HCT116 (cell line): ENCODE measurements at regions not wholly inside any gene's neighbourhood (a gene's known extent, or its start where the extent isn't known, plus 50 kb on each side); places are given as distances from the start of the nearest gene placed in this dataset.

ENCODE experiments used
- ATAC-seq: fragments of 200-7000 bp; cut with Tn5 transposase; 2 replicates; pipeline ENCODE4 v1.9.1; 2020; ENCODE audit warnings: mild to moderate bottlenecking, moderate library complexity
- BruUV-seq: library from RNA; stranded (reverse); fragments of 400-500 nt; replicated peaks from 2 replicates; lab custom pipeline; 2021; lab: Mats Ljungman, UMichigan
- CTCF ChIA-PET: fragments of 300-600 bp; sonication (Branson Sonifier 250); formaldehyde crosslinking; loops from one replicate; lab custom pipeline; 2021; ENCODE audit warnings: antibody characterized with exemption; lab: Charles Lee
- POLR2A ChIA-PET: fragments of 300-600, 350-600 bp; sonication (Branson Sonifier 250); formaldehyde crosslinking; loops from one replicate; lab custom pipeline; 2021; ENCODE audit warnings: antibody characterized with exemption; lab: Charles Lee
- RAD21 ChIA-PET, 2 experiments: fragments of 300-600 bp; sonication (Branson Sonifier 250); formaldehyde crosslinking; loops; one replicate each; lab custom pipeline; 2023; ENCODE audit warnings: low total read pairs in 2 of 2; ENCODE audit not compliant: uncharacterized antibody in 2 of 2, unreplicated experiment in 2 of 2, low non-redundant PET in 1 of 2; lab: Charles Lee
- DNase-seq: peaks from one replicate; pipeline ENCODE4 v3.0.0-alpha.2; 2010; ENCODE audit warnings: low read depth, low spot score
- H2AFZ ChIP-seq: fragments of 200-600 bp; shearing (Covaris generic), sonication (generic); 2 replicates; pipeline ENCODE4 v1.6.1; 2017; ENCODE audit warnings: low read depth, mixed run types, mixed read lengths, antibody characterized with exemption, low read length; ENCODE audit not compliant: poor library complexity, severe bottlenecking
- H3K27ac ChIP-seq: 2 replicates; pipeline ENCODE4 v1.5.1; 2012; ENCODE audit warnings: low read depth, low read length
- H3K27me3 ChIP-seq: fragments of 200-600 bp; sonication (generic); 2 replicates; pipeline ENCODE4 v1.6.1; 2016; ENCODE audit warnings: mixed run types, low read length, mixed read lengths; ENCODE audit not compliant: insufficient read depth
- H3K36me3 ChIP-seq, 2 experiments: fragments of 200-500 bp in 1 of 2; fragments of 200-600 bp in 1 of 2; sonication (Bioruptor generic) in 1 of 2; sonication (generic) in 1 of 2; 2 replicates each; pipeline versions ENCODE4 v1.5.1 to v1.6.1; 2014 to 2016; ENCODE audit warnings: low read length in 2 of 2, inconsistent platforms in 1 of 2, mixed read lengths in 1 of 2, mixed run types in 1 of 2; ENCODE audit not compliant: insufficient read depth in 2 of 2, control insufficient read depth in 1 of 2
- H3K4me1 ChIP-seq, 2 experiments: fragments of 200-600 bp in 1 of 2; sonication (generic) in 1 of 2; 2 replicates each; pipeline versions ENCODE4 v1.5.1 to v1.6.1; 2012 to 2017; ENCODE audit warnings: low read length in 2 of 2, inconsistent platforms in 1 of 2, mild to moderate bottlenecking in 1 of 2, mixed read lengths in 1 of 2, mixed run types in 1 of 2, moderate library complexity in 1 of 2; ENCODE audit not compliant: insufficient read depth in 2 of 2, control insufficient read depth in 1 of 2
- H3K4me2 ChIP-seq: fragments of 200-600 bp; sonication (generic); 2 replicates; pipeline ENCODE4 v1.6.1; 2017; ENCODE audit warnings: mixed run types, low read length, mixed read lengths
- H3K4me3 ChIP-seq, 2 experiments: fragments of 200-600 bp in 1 of 2; sonication (generic) in 1 of 2; replicated peaks in 1 of 2; 2 replicates each; pipeline ENCODE4 v1.5.1; 2011 to 2016; ENCODE audit warnings: low read length in 2 of 2, control low read depth in 1 of 2, low read depth in 1 of 2, mild to moderate bottlenecking in 1 of 2, mixed read lengths in 1 of 2, mixed run types in 1 of 2
- H3K79me2 ChIP-seq: fragments of 200-600 bp; sonication (generic); 2 replicates; pipeline ENCODE4 v1.6.1; 2017; ENCODE audit warnings: mild to moderate bottlenecking, mixed run types, low read length, moderate library complexity, mixed read lengths; ENCODE audit not compliant: insufficient read depth
- H3K9ac ChIP-seq: fragments of 200-600 bp; sonication (generic); 2 replicates; pipeline ENCODE4 v1.6.1; 2016; ENCODE audit warnings: low read length, mixed read lengths
- H3K9me2 ChIP-seq: fragments of 200-600 bp; sonication (generic), shearing (Covaris generic); 2 replicates; pipeline ENCODE4 v1.6.1; 2017; ENCODE audit warnings: mixed run types, mild to moderate bottlenecking, moderate library complexity; ENCODE audit not compliant: insufficient read depth
- H3K9me3 ChIP-seq, 2 experiments: fragments of 200-500 bp in 1 of 2; fragments of 200-600 bp in 1 of 2; sonication (Bioruptor generic) in 1 of 2; sonication (generic) in 1 of 2; 2 replicates each; pipeline ENCODE4 v1.6.1; 2014 to 2017; ENCODE audit warnings: low read length in 2 of 2, mixed read lengths in 2 of 2, inconsistent platforms in 1 of 2, low read depth in 1 of 2, mild to moderate bottlenecking in 1 of 2, mixed run types in 1 of 2, moderate library complexity in 1 of 2; ENCODE audit not compliant: control insufficient read depth in 1 of 2, insufficient read depth in 1 of 2
- H4K20me1 ChIP-seq: fragments of 200-600 bp; sonication (generic), shearing (Covaris generic); 2 replicates; pipeline ENCODE4 v1.6.1; 2017; ENCODE audit warnings: mixed run types, mild to moderate bottlenecking, moderate library complexity; ENCODE audit not compliant: insufficient read depth
- ATF3 ChIP-seq: IDR thresholded peaks from 2 replicates; pipeline ENCODE4 v1.6.1; 2012
- CBX3 ChIP-seq: IDR thresholded peaks from 2 replicates; pipeline ENCODE4 v1.6.1; 2012; ENCODE audit warnings: low read depth
- CEBPB ChIP-seq: IDR thresholded peaks from 2 replicates; pipeline ENCODE4 v1.6.1; 2012; ENCODE audit warnings: low read depth
- CTCF ChIP-seq, 3 experiments: fragments of 200-600 bp in 1 of 3; sonication (generic) in 1 of 3; IDR thresholded peaks in 2 of 3; conservative IDR thresholded peaks in 1 of 3; 2 replicates each; pipeline ENCODE4 v1.5.1; 2012 to 2017; ENCODE audit warnings: low read depth in 2 of 3, low read length in 2 of 3, antibody characterized with exemption in 1 of 3, borderline replicate concordance in 1 of 3, control low read depth in 1 of 3, mild to moderate bottlenecking in 1 of 3, mixed read lengths in 1 of 3, mixed run types in 1 of 3, moderate library complexity in 1 of 3; ENCODE audit not compliant: insufficient read depth in 1 of 3
- EGR1 ChIP-seq: IDR thresholded peaks from 2 replicates; pipeline ENCODE4 v1.6.1; 2012; ENCODE audit warnings: low read depth
- ELF1 ChIP-seq: IDR thresholded peaks from 2 replicates; pipeline ENCODE4 v1.6.1; 2012; ENCODE audit warnings: low read depth, borderline replicate concordance
- EZH2 ChIP-seq: fragments of 200-600 bp; sonication (generic); IDR thresholded peaks from 2 replicates; pipeline ENCODE4 v1.6.1; 2017; ENCODE audit warnings: antibody characterized with exemption, mixed run types
- EZH2phosphoT487 ChIP-seq: fragments of 200-600 bp; IDR thresholded peaks from 2 replicates; pipeline ENCODE4 v1.6.1; 2018; ENCODE audit warnings: antibody characterized with exemption, borderline replicate concordance
- JUND ChIP-seq: IDR thresholded peaks from 2 replicates; pipeline ENCODE4 v1.6.1; 2012
- POLR2A ChIP-seq: IDR thresholded peaks from 2 replicates; pipeline ENCODE4 v1.7.0; 2011; ENCODE audit warnings: borderline replicate concordance; ENCODE audit not compliant: insufficient read depth, insufficient read length; ENCODE audit errors: extremely low read depth
- POLR2AphosphoS5 ChIP-seq: IDR thresholded peaks from 2 replicates; pipeline ENCODE4 v1.6.1; 2011; ENCODE audit warnings: mild to moderate bottlenecking, low read depth, low read length, moderate library complexity
- RAD21 ChIP-seq: IDR thresholded peaks from 2 replicates; pipeline ENCODE4 v1.6.1; 2012; ENCODE audit warnings: low read depth, mild to moderate bottlenecking
- REST ChIP-seq: IDR thresholded peaks from 2 replicates; pipeline ENCODE4 v1.6.1; 2012; ENCODE audit warnings: low read depth
- SIN3A ChIP-seq: IDR thresholded peaks from 2 replicates; pipeline ENCODE4 v1.6.1; 2012; ENCODE audit warnings: low read depth
- SP1 ChIP-seq: IDR thresholded peaks from 2 replicates; pipeline ENCODE4 v1.6.1; 2012; ENCODE audit warnings: low read depth
- SRF ChIP-seq: IDR thresholded peaks from 2 replicates; pipeline ENCODE4 v1.6.1; 2012; ENCODE audit warnings: low read depth
- TCF7L2 ChIP-seq: IDR thresholded peaks from 2 replicates; pipeline ENCODE4 v1.7.0; 2011; ENCODE audit warnings: borderline replicate concordance, inconsistent platforms; ENCODE audit not compliant: insufficient read depth, insufficient read length; ENCODE audit errors: extremely low read depth
- YY1 ChIP-seq: IDR thresholded peaks from 2 replicates; pipeline ENCODE4 v1.6.1; 2011; ENCODE audit warnings: low read length, low read depth, moderate library complexity, mild to moderate bottlenecking; ENCODE audit not compliant: insufficient replicate concordance; ENCODE audit errors: extremely low read depth
- ZFX ChIP-seq: fragments of 450-650 bp; IDR thresholded peaks from 2 replicates; pipeline ENCODE4 v1.6.1; 2017
- ZNF274 ChIP-seq: fragments of 200-500 bp; sonication (Bioruptor generic); IDR thresholded peaks from 2 replicates; pipeline ENCODE4 v1.6.1; 2014; ENCODE audit warnings: mild to moderate bottlenecking, low read depth, low read length, inconsistent platforms
- intact Hi-C: fragments of 100-400 bp; cut with micrococcal nuclease; formaldehyde crosslinking; loops from 2 replicates; pipeline ENCODE4 v1.10.0; 2022

GRCh38 chrX:1009771-1010170, 202.7 kb downstream of the CRLF2 start:
- Histone ChIP-seq H3K9me3 (no peaks in the 10 kb centered on the region), H3K9me2 (no peaks in the 10 kb centered on the region), H3K4me1 (no peaks in the 10 kb centered on the region), H3K27ac (no peak overlapping the region), H3K9ac (no peak overlapping the region), H3K36me3 (no peaks in the 10 kb centered on the region), H3K79me2 (no peaks in the 10 kb centered on the region), H4K20me1 (no peaks in the 10 kb centered on the region), H3K27me3 (no peaks in the 10 kb centered on the region), H2AFZ (no peak overlapping the region), H3K4me2 (no peak overlapping the region), H3K4me3 (no peak overlapping the region)
- ChIA-PET RAD21 (no interaction called here), POLR2A (no interaction called here), CTCF (no interaction called here)
- intact Hi-C loops: no loop called here
- ATAC-seq (no peak), DNase-seq (no peak)
- no TSS peak for BruUV-seq
- TF ChIP-seq ZFX (no peak), EZH2 (no peak), POLR2AphosphoS5 (no peak), EGR1 (no peak), JUND (no peak), SP1 (no peak), ZNF274 (no peak), CBX3 (no peak), YY1 (no peak), ATF3 (no peak), SRF (no peak), TCF7L2 (no peak), EZH2phosphoT487 (no peak), POLR2A (no peak), REST (no peak), CTCF (IDR thresholded peaks at IDR 0.05 in 2 of 3, conservative IDR thresholded peaks at IDR 0.05 in 1 of 3; ENCODE audit: borderline replicate concordance in 1 of 3, insufficient read depth in 1 of 3, low read depth in 2 of 3, low read length in 2 of 3) (no peak), SIN3A (no peak), ELF1 (no peak), RAD21 (no peak), CEBPB (no peak)
